ENCODE measurements at regions not wholly inside any gene's neighbourhood (a gene's known extent, or its start where the extent isn't known, plus 50 kb on each side); places are given as distances from the start of the nearest gene placed in this dataset.
"Not testable (repeated sequence)": the region's sequence is repeated elsewhere in the genome, so short reads cannot be mapped to it uniquely, and the experiment has no call there.

- TF ChIP-seq JUND (IDR thresholded peaks at IDR 0.05; ENCODE audit: low read depth) = no peak
- in situ Hi-C loops (cut with HindIII; ENCODE audit: low pct_unique_long_range_greater_than_20kb, low sequenced_read_pairs) = no loop called here
- DNase-seq (ENCODE audit: low read depth in 1 of 2, low spot score in 1 of 2) = peak in 1 of 2 experiments; percentile 43
Measured at GRCh38 chr20:40880063-40880728, 148.4 kb upstream of the TOP1 start.

- in situ Hi-C loops (cut with HindIII; ENCODE audit: low pct_unique_long_range_greater_than_20kb, low sequenced_read_pairs) = no loop called here
- DNase-seq (ENCODE audit: low read depth in 1 of 2, low spot score in 1 of 2) = no peak
- TF ChIP-seq JUND (IDR thresholded peaks at IDR 0.05; ENCODE audit: low read depth) = no peak
Measured at GRCh38 chr20:40880729-40881109, 147.9 kb upstream of the TOP1 start.

GRCh38 chr20:40882152-40882551 is 146.5 kb upstream of the TOP1 start:
- no peak for TF ChIP-seq JUND (IDR thresholded peaks at IDR 0.05; ENCODE audit: low read depth)
- in situ Hi-C loops (cut with HindIII; ENCODE audit: low pct_unique_long_range_greater_than_20kb, low sequenced_read_pairs) = no loop called here
- DNase-seq (ENCODE audit: low read depth in 1 of 2, low spot score in 1 of 2) = no peak

GRCh38 chr20:40883097-40883496 is 145.5 kb upstream of the TOP1 start:
- no peak for TF ChIP-seq JUND (IDR thresholded peaks at IDR 0.05; ENCODE audit: low read depth)

GRCh38 chr20:40887105-40887504 is 141.5 kb upstream of the TOP1 start:
- no peak for TF ChIP-seq JUND (IDR thresholded peaks at IDR 0.05; ENCODE audit: low read depth)
- in situ Hi-C loops (cut with HindIII; ENCODE audit: low pct_unique_long_range_greater_than_20kb, low sequenced_read_pairs) = no loop called here
- no peak for DNase-seq (ENCODE audit: low read depth in 1 of 2, low spot score in 1 of 2)

More at GRCh38 chr20:40883097-40883496, 145.5 kb upstream of the TOP1 start:
- in situ Hi-C loops (cut with HindIII; ENCODE audit: low pct_unique_long_range_greater_than_20kb, low sequenced_read_pairs) = no loop called here
- no peak for DNase-seq (ENCODE audit: low read depth in 1 of 2, low spot score in 1 of 2)

- in situ Hi-C loops (cut with HindIII; ENCODE audit: low pct_unique_long_range_greater_than_20kb, low sequenced_read_pairs); DNase-seq (ENCODE audit: low read depth in 1 of 2, low spot score in 1 of 2): not testable (repeated sequence)
Measured at GRCh38 chr20:40889266-40889665, 139.4 kb upstream of the TOP1 start.

GRCh38 chr20:40890181-40890580 is 138.4 kb upstream of the TOP1 start:
- TF ChIP-seq JUND (IDR thresholded peaks at IDR 0.05; ENCODE audit: low read depth) = no peak
- DNase-seq (ENCODE audit: low read depth in 1 of 2, low spot score in 1 of 2) = no peak
- in situ Hi-C loops (cut with HindIII; ENCODE audit: low pct_unique_long_range_greater_than_20kb, low sequenced_read_pairs) = no loop called here

- in situ Hi-C loops (cut with HindIII; ENCODE audit: low pct_unique_long_range_greater_than_20kb, low sequenced_read_pairs) = no loop called here
- no peak for DNase-seq (ENCODE audit: low read depth in 1 of 2, low spot score in 1 of 2)
- no peak for TF ChIP-seq JUND (IDR thresholded peaks at IDR 0.05; ENCODE audit: low read depth)
Measured at GRCh38 chr20:40890635-40891034, 138.0 kb upstream of the TOP1 start.

GRCh38 chr20:40891351-40891750 is 137.3 kb upstream of the TOP1 start:
- in situ Hi-C loops (cut with HindIII; ENCODE audit: low pct_unique_long_range_greater_than_20kb, low sequenced_read_pairs) = no loop called here
- no peak for DNase-seq (ENCODE audit: low read depth in 1 of 2, low spot score in 1 of 2)
- no peak for TF ChIP-seq JUND (IDR thresholded peaks at IDR 0.05; ENCODE audit: low read depth)

GRCh38 chr20:40892642-40893041 is 136.0 kb upstream of the TOP1 start:
- in situ Hi-C loops (cut with HindIII; ENCODE audit: low pct_unique_long_range_greater_than_20kb, low sequenced_read_pairs) = no loop called here
- TF ChIP-seq JUND (IDR thresholded peaks at IDR 0.05; ENCODE audit: low read depth) = no peak
- peak in 1 of 2 experiments; percentile 75 for DNase-seq (ENCODE audit: low read depth in 1 of 2, low spot score in 1 of 2)

- no peak for DNase-seq (ENCODE audit: low read depth in 1 of 2, low spot score in 1 of 2)
- in situ Hi-C loops (cut with HindIII; ENCODE audit: low pct_unique_long_range_greater_than_20kb, low sequenced_read_pairs) = no loop called here
- no peak for TF ChIP-seq JUND (IDR thresholded peaks at IDR 0.05; ENCODE audit: low read depth)
Measured at GRCh38 chr20:40893610-40894236, 134.9 kb upstream of the TOP1 start.

GRCh38 chr20:40894237-40894630 is 134.4 kb upstream of the TOP1 start:
- TF ChIP-seq JUND (IDR thresholded peaks at IDR 0.05; ENCODE audit: low read depth) = no peak
- no peak for DNase-seq (ENCODE audit: low read depth in 1 of 2, low spot score in 1 of 2)
- in situ Hi-C loops (cut with HindIII; ENCODE audit: low pct_unique_long_range_greater_than_20kb, low sequenced_read_pairs) = no loop called here

GRCh38 chr20:40895182-40895581 is 133.4 kb upstream of the TOP1 start:
- in situ Hi-C loops (cut with HindIII; ENCODE audit: low pct_unique_long_range_greater_than_20kb, low sequenced_read_pairs) = no loop called here
- no peak for TF ChIP-seq JUND (IDR thresholded peaks at IDR 0.05; ENCODE audit: low read depth)

More at GRCh38 chr20:40895182-40895581, 133.4 kb upstream of the TOP1 start:
- DNase-seq (ENCODE audit: low read depth in 1 of 2, low spot score in 1 of 2) = no peak
